Right atrium auricular region (tissue), 2 donors: ENCODE measurements at regions not wholly inside any gene's neighbourhood (a gene's known extent, or its start where the extent isn't known, plus 50 kb on each side); places are given as distances from the start of the nearest gene placed in this dataset.
"Not testable (repeated sequence)": the region's sequence is repeated elsewhere in the genome, so short reads cannot be mapped to it uniquely, and the experiment has no call there.

Source experiments
- DNase-seq: peaks from one replicate; pipeline ENCODE4 v3.0.0-alpha.2; 2019; ENCODE audit warnings: low spot score
- H3K27ac ChIP-seq, 2 donors: fragments of 200-600 bp; sonication (generic); 1 replicate in 1 of 2; 2 replicates in 1 of 2; pipeline ENCODE4 v1.5.1; 2016 to 2019
- H3K27me3 ChIP-seq, 2 donors: fragments of 200-600 bp; sonication (generic); one replicate each; pipeline versions ENCODE4 v1.5.1 to v1.6.0; 2017 to 2019
- H3K36me3 ChIP-seq: fragments of 200-600 bp; sonication (generic); one replicate; pipeline ENCODE4 v1.5.1; 2016
- H3K4me1 ChIP-seq, 2 donors: fragments of 200-600 bp; sonication (generic); one replicate each; pipeline versions ENCODE4 v1.5.1 to v1.6.0; 2017 to 2019
- H3K4me3 ChIP-seq, 2 donors: fragments of 200-600 bp; sonication (generic); 1 replicate in 1 of 2; 2 replicates in 1 of 2; pipeline ENCODE4 v1.5.1; 2017 to 2019; ENCODE audit warnings: mild to moderate bottlenecking in 1 of 2, moderate library complexity in 1 of 2
- H3K9me3 ChIP-seq, 2 donors: fragments of 200-600 bp; sonication (generic); one replicate each; pipeline ENCODE4 v1.5.1; 2019
- CTCF ChIP-seq, 2 donors: fragments of 200-600 bp; sonication (generic); IDR thresholded peaks; one replicate each; pipeline ENCODE4 v1.5.1; 2019; ENCODE audit warnings: antibody characterized with exemption in 2 of 2

- no peak for TF ChIP-seq CTCF (IDR thresholded peaks at IDR 0.05)
- peaks cover 0 to 17% of the 10 kb centered on the region in 2 donors for H3K9me3 ChIP-seq
- H3K4me1 ChIP-seq, result no peaks in the 10 kb centered on the region
These were observed 188.7 kb upstream of the IGF1 start for GRCh38 chr12:102669056-102669455.

GRCh38 chr12:102666176-102666575, 185.8 kb upstream of the IGF1 start:
- H3K27ac ChIP-seq, H3K4me1 ChIP-seq, H3K36me3 ChIP-seq, H3K9me3 ChIP-seq, DNase-seq, H3K27me3 ChIP-seq, H3K4me3 ChIP-seq: not testable (repeated sequence)

More at GRCh38 chr12:102669056-102669455, 188.7 kb upstream of the IGF1 start:
- DNase-seq, result no peak
- no peaks in the 10 kb centered on the region for H3K36me3 ChIP-seq
- no peaks in the 10 kb centered on the region for H3K27me3 ChIP-seq
- H3K4me3 ChIP-seq, result no peak overlapping the region
- H3K27ac ChIP-seq, result no peak overlapping the region

- Histone ChIP-seq H3K9me3 (peaks cover 0 to 8% of the 10 kb centered on the region in 2 donors), H3K4me1 (no peaks in the 10 kb centered on the region), H3K27me3 (no peaks in the 10 kb centered on the region), H3K4me3 (no peak overlapping the region), H3K27ac (no peak overlapping the region), H3K36me3 (no peaks in the 10 kb centered on the region)
- DNase-seq, result no peak
- TF ChIP-seq CTCF (IDR thresholded peaks at IDR 0.05), result no peak
These were observed 179.0 kb upstream of the IGF1 start for GRCh38 chr12:102659200-102659911.

GRCh38 chr12:102653406-102653805, 173.0 kb upstream of the IGF1 start:
- no peak for TF ChIP-seq CTCF (IDR thresholded peaks at IDR 0.05)
- Histone ChIP-seq H3K4me1 (no peaks in the 10 kb centered on the region), H3K27me3 (no peaks in the 10 kb centered on the region), H3K36me3 (no peaks in the 10 kb centered on the region), H3K9me3 (peaks cover 0 to 3% of the 10 kb centered on the region in 2 donors), H3K4me3 (no peak overlapping the region), H3K27ac (no peak overlapping the region)
- no peak for DNase-seq

GRCh38 chr12:102652645-102653313, 172.4 kb upstream of the IGF1 start:
- Histone ChIP-seq H3K27ac (no peak overlapping the region), H3K4me1 (no peaks in the 10 kb centered on the region), H3K9me3 (peaks cover 0 to 3% of the 10 kb centered on the region in 2 donors), H3K36me3 (no peaks in the 10 kb centered on the region), H3K4me3 (no peak overlapping the region), H3K27me3 (no peaks in the 10 kb centered on the region)
- DNase-seq, result no peak
- TF ChIP-seq CTCF (IDR thresholded peaks at IDR 0.05), result no peak

GRCh38 chr12:102645968-102646367, 165.6 kb upstream of the IGF1 start:
- Histone ChIP-seq H3K27me3 (no peaks in the 10 kb centered on the region), H3K36me3 (no peaks in the 10 kb centered on the region), H3K4me3 (no peak overlapping the region), H3K27ac (no peak overlapping the region), H3K4me1 (no peaks in the 10 kb centered on the region), H3K9me3 (no peaks in the 10 kb centered on the region)
- no peak for DNase-seq
- no peak for TF ChIP-seq CTCF (IDR thresholded peaks at IDR 0.05)
